ENCODE measurements at regions not wholly inside any gene's neighbourhood (a gene's known extent, or its start where the extent isn't known, plus 50 kb on each side); places are given as distances from the start of the nearest gene placed in this dataset.

GRCh38 chr17:72004011-72004427, 116.8 kb upstream of the SOX9 start:
- TF ChIP-seq CTCF (IDR thresholded peaks at IDR 0.05) (no peak), EZH2 (IDR thresholded peaks at IDR 0.05; ENCODE audit: borderline replicate concordance, insufficient read depth, low read depth, low read length, poor library complexity, severe bottlenecking) (no peak)

Data from B cell (primary cell).